HG03432 (cell line): ENCODE measurements at regions not wholly inside any gene's neighbourhood (a gene's known extent, or its start where the extent isn't known, plus 50 kb on each side); places are given as distances from the start of the nearest gene placed in this dataset.

Source experiments
- ATAC-seq: cut with Tn5 transposase; IDR thresholded peaks from one replicate; pipeline ENCODE4 v1.9.1; 2021; ENCODE audit warnings: mild to moderate bottlenecking, moderate library complexity; ENCODE audit not compliant: unreplicated experiment

GRCh38 chr5:90201923-90202322, 207.6 kb downstream of the CETN3 start:
- ATAC-seq: no peak

GRCh38 chr5:90193185-90193822, 216.3 kb downstream of the CETN3 start:
- ATAC-seq: no peak

DNA sequence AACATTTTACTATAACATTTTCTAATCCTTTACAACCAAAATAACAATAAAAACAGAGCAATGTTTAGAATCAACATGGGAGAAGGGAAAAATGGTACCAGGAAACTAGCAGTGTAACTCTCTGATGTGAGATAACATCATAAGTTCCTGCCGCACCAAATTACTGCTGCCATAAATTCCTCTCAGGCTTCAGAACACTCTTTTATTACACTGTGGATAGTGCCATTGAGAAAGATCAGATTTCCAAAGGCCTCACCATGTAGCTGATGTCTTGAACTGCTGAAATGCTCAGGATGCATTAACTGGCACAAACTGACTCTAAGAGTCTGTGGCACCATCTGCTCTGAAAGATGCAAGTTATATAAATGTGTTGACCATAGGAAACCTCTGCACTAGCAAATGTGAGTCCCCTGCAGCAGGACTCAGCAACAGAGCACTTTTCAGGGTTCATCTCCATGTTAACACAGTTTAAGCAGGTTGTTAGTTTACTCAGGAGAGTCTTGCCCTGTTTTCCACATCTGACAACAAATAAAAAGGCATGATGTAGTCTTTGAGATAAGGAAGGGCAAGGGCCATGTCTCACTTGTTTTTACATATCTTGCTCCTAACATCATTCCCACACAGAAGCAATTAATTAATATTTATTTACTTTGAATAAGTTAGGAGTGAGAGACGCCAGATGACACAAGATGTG, 218.1 kb downstream of the CETN3 start:
- no peak for ATAC-seq

DNA sequence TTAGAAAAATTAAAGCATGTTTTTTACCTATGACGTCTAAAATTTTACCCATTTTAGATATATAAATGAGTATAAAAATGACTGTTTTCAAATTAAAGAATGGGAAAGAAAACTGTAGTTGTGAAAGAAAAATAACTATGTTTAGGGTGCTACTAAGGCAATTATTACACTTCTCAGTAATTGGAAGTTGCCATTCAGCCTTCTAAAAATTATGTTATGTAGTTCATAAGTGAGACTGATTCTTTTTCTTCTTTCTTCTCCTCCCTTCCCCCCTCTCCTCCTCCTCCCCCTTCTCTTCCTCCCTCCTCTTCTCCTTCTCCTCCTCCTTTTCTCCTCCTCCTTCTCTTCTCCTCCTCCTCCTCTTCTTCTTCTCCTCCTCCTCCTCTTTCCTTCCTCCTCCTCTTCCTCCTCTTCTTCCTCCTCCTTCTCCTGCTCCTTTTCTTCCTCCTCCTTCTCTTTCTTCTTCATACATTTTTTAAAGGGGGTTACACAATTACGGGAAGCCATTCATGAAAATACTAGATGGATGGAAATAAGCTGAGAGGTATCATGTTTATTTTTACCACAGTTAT, 223.6 kb downstream of the CETN3 start:
- ATAC-seq: no peak

DNA sequence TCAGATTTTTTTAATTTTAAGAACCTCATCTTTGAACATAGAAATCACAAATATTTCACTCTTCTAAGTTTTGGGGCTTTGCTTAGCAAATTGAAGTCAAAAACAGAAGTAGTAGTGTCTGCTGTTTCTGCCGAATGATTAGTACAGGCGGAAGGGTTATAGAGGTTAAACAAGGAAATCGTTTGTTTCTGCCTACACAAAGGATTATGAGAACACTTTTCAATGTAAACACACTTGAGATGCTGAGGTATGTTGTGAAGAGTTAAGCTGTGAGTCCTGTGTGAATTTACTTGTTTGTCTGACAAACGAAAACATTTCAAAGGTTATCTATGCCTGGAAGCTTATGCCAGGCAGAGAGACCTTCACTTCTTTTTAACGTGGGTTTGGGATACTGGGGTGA, 224.8 kb downstream of the CETN3 start:
- ATAC-seq: no peak

GRCh38 chr5:90182726-90183125, 226.8 kb downstream of the CETN3 start:
- ATAC-seq: no peak

DNA sequence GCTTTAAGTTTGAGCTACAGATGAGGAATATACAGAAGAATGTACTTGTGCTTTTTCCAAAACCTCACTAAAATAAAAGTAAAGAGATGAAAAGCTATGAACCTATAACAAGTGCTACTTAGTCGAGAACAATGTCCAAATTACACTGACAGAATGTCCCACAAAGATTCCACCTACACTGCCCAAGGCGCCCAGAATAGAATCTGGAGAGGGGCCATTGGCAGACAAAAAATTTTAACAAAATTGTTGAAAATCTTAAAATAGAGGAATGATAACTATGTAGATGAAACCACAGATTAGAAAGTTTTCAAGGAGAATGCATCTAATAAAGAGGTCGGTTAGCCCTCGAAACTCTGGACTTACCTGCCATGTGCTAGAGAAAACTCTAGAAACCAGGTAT, 235.3 kb downstream of the CETN3 start:
- no peak for ATAC-seq

- ATAC-seq: no peak
These were observed 236.1 kb downstream of the CETN3 start for GRCh38 chr5:90173299-90174030.

GRCh38 chr5:90171466-90171865, 238.1 kb downstream of the CETN3 start:
- no peak for ATAC-seq

- ATAC-seq: no peak
These were observed 239.3 kb downstream of the CETN3 start for GRCh38 chr5:90170261-90170660.

GRCh38 chr5:90169078-90169477, 240.5 kb downstream of the CETN3 start:
- no peak for ATAC-seq

GRCh38 chr5:90168399-90168798, 241.2 kb downstream of the CETN3 start:
- ATAC-seq: no peak

- ATAC-seq: no peak
These were observed 242.7 kb downstream of the CETN3 start for GRCh38 chr5:90166816-90167215.

DNA sequence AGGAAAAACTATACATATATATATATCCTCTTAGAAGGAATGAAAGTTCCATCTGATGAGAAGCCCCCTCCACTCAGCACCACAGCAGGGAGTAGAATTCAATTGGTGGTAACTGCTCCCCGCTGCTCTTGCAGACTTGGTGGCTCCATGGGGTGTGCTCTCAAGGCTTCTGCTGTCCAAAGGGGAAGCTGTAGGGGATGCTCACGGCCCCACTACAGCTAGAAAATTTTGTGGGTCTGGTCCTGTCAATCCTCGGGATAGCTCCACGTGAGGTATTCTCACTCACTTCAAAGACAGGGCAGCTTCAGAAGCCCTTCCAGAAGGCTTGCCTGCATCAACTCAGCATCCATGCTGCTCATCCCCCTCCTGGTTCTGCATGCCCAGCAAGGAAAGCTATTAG, 247.2 kb downstream of the CETN3 start:
- no peak for ATAC-seq

GRCh38 chr5:90161414-90161813, 248.1 kb downstream of the CETN3 start:
- ATAC-seq: peak; percentile 63

DNA sequence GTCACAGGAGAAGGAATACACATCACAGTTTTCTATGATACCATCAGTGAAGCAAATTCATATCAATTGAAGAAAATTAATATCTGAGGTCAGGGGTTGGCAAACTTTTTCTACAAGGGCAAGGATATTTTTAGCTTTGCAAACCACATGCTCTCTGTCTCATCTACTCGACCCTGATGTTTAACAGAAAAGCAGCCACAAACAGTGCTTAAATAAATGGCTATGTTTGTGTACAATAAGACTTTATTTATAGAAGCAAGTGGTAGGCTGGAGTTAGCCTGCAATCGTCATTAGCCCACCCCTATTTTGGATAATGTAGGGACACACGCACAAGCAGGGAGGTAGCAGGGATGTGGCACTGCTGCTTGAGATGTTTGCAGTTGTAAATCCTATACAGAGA, 251.4 kb downstream of the CETN3 start:
- ATAC-seq: no peak

DNA sequence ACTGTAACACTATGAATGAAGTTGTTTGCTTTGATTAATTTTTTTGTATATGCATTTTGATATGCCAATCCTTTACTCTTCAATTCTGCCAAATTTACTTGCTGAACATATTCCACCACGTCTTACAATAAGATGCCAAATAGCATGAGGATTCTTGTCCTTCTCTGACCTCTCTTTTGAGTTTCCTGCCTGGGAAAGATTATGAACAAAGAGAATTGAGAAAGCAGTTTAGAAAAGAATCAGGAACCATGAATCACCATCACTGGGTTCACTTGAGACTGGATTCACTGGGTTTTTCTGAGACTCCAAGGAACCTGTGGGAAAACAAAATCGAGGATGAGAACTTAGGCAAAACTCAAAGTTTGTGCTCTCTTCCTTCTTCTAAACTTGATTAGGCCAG, 256.5 kb downstream of the CETN3 start:
- no peak for ATAC-seq

DNA sequence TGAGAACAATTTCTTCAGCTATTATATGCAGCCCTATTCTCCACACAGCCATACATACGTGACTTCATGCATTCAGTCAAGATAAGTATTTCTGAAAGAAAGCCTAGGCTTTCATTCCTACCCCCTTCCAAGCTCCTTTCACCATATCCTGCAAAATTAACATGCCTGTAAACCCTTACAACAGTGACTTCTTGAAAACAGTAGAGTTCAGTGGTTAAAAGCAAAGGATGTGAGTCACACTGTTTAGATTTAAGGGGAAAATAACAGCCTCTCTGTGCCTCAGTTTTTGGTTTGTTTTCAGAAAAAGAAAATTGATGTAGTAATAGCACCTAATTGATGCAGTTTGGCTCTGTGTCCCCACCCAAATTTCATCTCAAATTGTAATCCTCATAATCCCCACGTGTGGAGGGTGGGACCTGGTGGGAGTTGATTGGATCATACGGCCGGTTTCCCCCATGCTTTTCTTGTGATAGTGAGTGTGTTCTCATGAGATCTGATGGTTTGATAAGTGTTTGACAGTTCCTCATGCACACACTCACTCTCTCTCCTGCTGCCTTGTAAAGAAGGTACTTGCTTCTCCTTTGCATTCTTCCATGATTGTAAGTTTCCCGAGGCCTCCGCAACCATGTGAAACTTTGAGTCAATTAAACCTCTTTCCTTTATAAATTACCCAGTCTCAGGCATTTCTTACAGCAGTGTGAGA, 264.8 kb downstream of the CETN3 start:
- ATAC-seq: no peak

DNA sequence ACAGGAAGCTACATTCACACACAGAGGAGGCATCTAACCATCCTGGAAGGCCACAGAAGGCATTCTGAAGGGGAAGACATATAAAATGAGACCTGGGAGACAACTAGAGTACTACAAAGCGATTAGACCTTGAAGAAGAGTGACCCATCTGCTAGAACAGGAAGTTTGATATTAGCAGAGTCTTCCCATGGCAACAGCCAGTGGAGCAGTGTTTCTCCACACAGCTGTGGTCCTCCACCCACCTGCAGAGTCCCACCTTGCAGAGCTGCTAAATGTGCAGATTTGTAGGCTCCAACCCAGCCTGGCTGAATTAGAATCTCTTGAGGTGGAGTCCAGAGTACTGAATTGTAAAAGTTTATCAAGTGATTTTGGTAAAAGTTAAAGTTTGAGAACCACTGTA, 267.0 kb downstream of the CETN3 start:
- no peak for ATAC-seq

DNA sequence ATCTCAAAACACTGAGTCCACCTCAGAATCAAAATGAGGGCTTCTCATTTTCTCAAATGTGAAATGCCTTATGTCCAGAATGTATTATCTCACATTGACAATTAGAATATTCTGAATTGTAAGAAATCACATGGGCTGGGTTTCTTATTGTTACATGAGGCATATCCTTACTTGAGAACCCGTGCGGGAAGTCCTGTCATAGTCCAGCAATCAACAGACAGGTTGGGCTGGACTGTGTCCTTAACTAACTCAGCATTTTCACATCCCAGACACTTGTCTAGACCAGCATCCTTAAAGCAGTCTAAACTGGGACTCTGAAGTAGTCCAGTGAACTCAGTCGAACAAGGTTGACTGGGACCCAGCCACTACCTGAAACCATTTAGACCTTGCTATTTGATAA, 267.6 kb downstream of the CETN3 start:
- ATAC-seq: no peak

DNA sequence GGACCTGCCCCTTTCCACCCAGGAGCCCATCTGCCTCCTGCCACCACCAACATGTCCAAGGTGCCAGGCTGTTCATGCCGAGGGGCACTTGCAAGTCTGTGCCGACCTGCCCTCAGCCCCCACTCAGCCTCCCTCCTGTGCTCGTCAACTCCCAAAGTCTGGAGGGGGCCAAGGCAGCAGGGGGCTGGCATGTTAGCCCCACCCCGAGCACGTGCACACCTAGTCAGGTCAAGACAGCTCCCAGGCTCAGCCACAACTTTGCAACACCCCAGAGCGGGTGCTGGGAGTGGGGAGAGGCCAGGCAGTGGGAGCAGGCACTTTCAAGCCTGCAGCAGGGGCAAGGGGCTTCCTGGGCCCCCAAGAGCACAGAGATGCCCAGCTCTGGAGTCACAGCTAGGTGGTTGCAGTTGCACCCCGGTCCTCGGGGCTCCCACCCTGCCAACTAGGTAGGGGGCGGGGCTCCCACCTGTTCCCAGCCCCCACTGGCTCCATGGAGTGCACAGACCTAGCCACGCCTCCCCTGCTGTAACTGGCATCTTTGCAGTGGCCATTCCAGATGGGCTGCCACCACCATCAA, 272.5 kb downstream of the CETN3 start:
- no peak for ATAC-seq
